ENCODE measurements at regions not wholly inside any gene's neighbourhood (a gene's known extent, or its start where the extent isn't known, plus 50 kb on each side); places are given as distances from the start of the nearest gene placed in this dataset.

GRCh38 chr19:29372461-29372860, 153.3 kb upstream of the VSTM2B start:
- H3K4me3 ChIP-seq (ENCODE audit: low read length): no peak overlapping the region
- TF ChIP-seq EZH2phosphoT487 (IDR thresholded peaks at IDR 0.05; ENCODE audit: low read depth) (no peak), CTCF (IDR thresholded peaks at IDR 0.05; ENCODE audit: low read depth, low read length) (no peak)

GRCh38 chr19:29372921-29373797, 152.6 kb upstream of the VSTM2B start:
- H4K20me1 ChIP-seq (ENCODE audit: insufficient read depth, low read length): no peaks in the 10 kb centered on the region

More at GRCh38 chr19:29372461-29372860, 153.3 kb upstream of the VSTM2B start:
- Histone ChIP-seq H3K36me3 (replicated peaks; ENCODE audit: low read depth, low read length) (no peaks in the 10 kb centered on the region), H3K79me2 (ENCODE audit: low read length) (no peaks in the 10 kb centered on the region), H3K9ac (ENCODE audit: low read length) (no peak overlapping the region), H2AFZ (ENCODE audit: low read depth, low read length) (no peak overlapping the region), H3K9me3 (ENCODE audit: insufficient read depth, low read length) (no peaks in the 10 kb centered on the region), H3K4me1 (ENCODE audit: low read length) (no peaks in the 10 kb centered on the region), H3K4me2 (ENCODE audit: low read length) (no peak overlapping the region), H4K20me1 (ENCODE audit: insufficient read depth, low read length) (no peaks in the 10 kb centered on the region), H3K27ac (ENCODE audit: low read length) (no peak overlapping the region), H3K27me3 (ENCODE audit: low read depth, low read length) (peaks cover 16% of the 10 kb centered on the region)

GRCh38 chr19:29375429-29376119, 150.2 kb upstream of the VSTM2B start:
- H3K27ac ChIP-seq (ENCODE audit: low read length): no peak overlapping the region

More at GRCh38 chr19:29372921-29373797, 152.6 kb upstream of the VSTM2B start:
- H3K4me2 ChIP-seq (ENCODE audit: low read length): no peak overlapping the region
- no peak overlapping the region for H2AFZ ChIP-seq (ENCODE audit: low read depth, low read length)
- no peak overlapping the region for H3K9ac ChIP-seq (ENCODE audit: low read length)
- H3K27me3 ChIP-seq (ENCODE audit: low read depth, low read length): peaks cover 9% of the 10 kb centered on the region; the same call in 1 of the 2 replicates
- TF ChIP-seq CTCF (IDR thresholded peaks at IDR 0.05; ENCODE audit: low read depth, low read length) (no peak), EZH2phosphoT487 (IDR thresholded peaks at IDR 0.05; ENCODE audit: low read depth) (no peak)
- no peak overlapping the region for H3K27ac ChIP-seq (ENCODE audit: low read length)
- H3K36me3 ChIP-seq (replicated peaks; ENCODE audit: low read depth, low read length): no peaks in the 10 kb centered on the region
- no peaks in the 10 kb centered on the region for H3K9me3 ChIP-seq (ENCODE audit: insufficient read depth, low read length)
- H3K79me2 ChIP-seq (ENCODE audit: low read length): no peaks in the 10 kb centered on the region
- no peaks in the 10 kb centered on the region for H3K4me1 ChIP-seq (ENCODE audit: low read length)
- H3K4me3 ChIP-seq (ENCODE audit: low read length): no peak overlapping the region

More at GRCh38 chr19:29375429-29376119, 150.2 kb upstream of the VSTM2B start:
- Histone ChIP-seq H3K9ac (ENCODE audit: low read length) (no peak overlapping the region), H3K4me2 (ENCODE audit: low read length) (no peak overlapping the region), H3K79me2 (ENCODE audit: low read length) (no peaks in the 10 kb centered on the region), H3K36me3 (replicated peaks; ENCODE audit: low read depth, low read length) (no peaks in the 10 kb centered on the region), H4K20me1 (ENCODE audit: insufficient read depth, low read length) (no peaks in the 10 kb centered on the region), H3K4me1 (ENCODE audit: low read length) (no peaks in the 10 kb centered on the region), H3K27me3 (ENCODE audit: low read depth, low read length) (peaks cover 7% of the 10 kb centered on the region; the same call in 1 of the 2 replicates), H2AFZ (ENCODE audit: low read depth, low read length) (no peak overlapping the region), H3K9me3 (ENCODE audit: insufficient read depth, low read length) (no peaks in the 10 kb centered on the region), H3K4me3 (ENCODE audit: low read length) (no peak overlapping the region)
- TF ChIP-seq CTCF (IDR thresholded peaks at IDR 0.05; ENCODE audit: low read depth, low read length) (no peak), EZH2phosphoT487 (IDR thresholded peaks at IDR 0.05; ENCODE audit: low read depth) (no peak)
